T-helper 2 cell treated with Interferon-gamma antibody and Interleukin-4, amounts not matched to agents 100 ng/mL and 5 ng/mL, for 36 hours (primary cell): ENCODE measurements at regions not wholly inside any gene's neighbourhood (a gene's known extent, or its start where the extent isn't known, plus 50 kb on each side); places are given as distances from the start of the nearest gene placed in this dataset.
"Not testable (repeated sequence)": the region's sequence is repeated elsewhere in the genome, so short reads cannot be mapped to it uniquely, and the experiment has no call there.

Experiments
- intact Hi-C: fragments of 100-400 bp; cut with micrococcal nuclease; formaldehyde crosslinking; loops from one replicate; pipeline ENCODE4 v1.15.1; 2023

GRCh38 chr1:229854620-229855019 is 212.4 kb upstream of the GALNT2 start:
- intact Hi-C loops, result loop anchor here (10.0 kb wide), 1 partner anchor 190 kb away; no protein-coding TSS in a partner anchor

GRCh38 chr1:229856009-229856650 is 210.9 kb upstream of the GALNT2 start:
- intact Hi-C loops, result loop anchor here (10.0 kb wide), 1 partner anchor 191 kb away; no protein-coding TSS in a partner anchor

- intact Hi-C loops, result loop anchor here (10.0 kb wide), 1 partner anchor 193 kb away; no protein-coding TSS in a partner anchor
Measured at GRCh38 chr1:229857585-229857984, 209.5 kb upstream of the GALNT2 start.

- intact Hi-C loops, result loop anchor here (10.0 kb wide), 1 partner anchor 194 kb away; no protein-coding TSS in a partner anchor
Measured at GRCh38 chr1:229859026-229859425, 208.0 kb upstream of the GALNT2 start.

- intact Hi-C loops, result no loop called here
Measured at GRCh38 chr1:229860926-229861325, 206.1 kb upstream of the GALNT2 start.

GRCh38 chr1:229862017-229862774 is 204.8 kb upstream of the GALNT2 start:
- intact Hi-C loops, result no loop called here

- intact Hi-C loops, result no loop called here
Measured at GRCh38 chr1:229863651-229864545, 203.1 kb upstream of the GALNT2 start.

- intact Hi-C loops, result no loop called here
Measured at GRCh38 chr1:229864686-229865230, 202.3 kb upstream of the GALNT2 start.

- intact Hi-C loops, result not testable (repeated sequence)
Measured at GRCh38 chr1:229865321-229865720, 201.7 kb upstream of the GALNT2 start.

- intact Hi-C loops, result no loop called here
Measured at GRCh38 chr1:229867726-229868125, 199.3 kb upstream of the GALNT2 start.

GRCh38 chr1:229869240-229869639 is 197.8 kb upstream of the GALNT2 start:
- intact Hi-C loops, result no loop called here

- intact Hi-C loops, result no loop called here
Measured at GRCh38 chr1:229869687-229870086, 197.4 kb upstream of the GALNT2 start.

GRCh38 chr1:229870381-229870780 is 196.7 kb upstream of the GALNT2 start:
- intact Hi-C loops, result no loop called here

- intact Hi-C loops, result no loop called here
Measured at GRCh38 chr1:229871078-229871676, 195.9 kb upstream of the GALNT2 start.

- intact Hi-C loops, result no loop called here
Measured at GRCh38 chr1:229874136-229874535, 192.9 kb upstream of the GALNT2 start.

GRCh38 chr1:229874609-229875008 is 192.4 kb upstream of the GALNT2 start:
- intact Hi-C loops, result no loop called here

GRCh38 chr1:229875086-229875485 is 192.0 kb upstream of the GALNT2 start:
- intact Hi-C loops, result no loop called here

GRCh38 chr1:229879746-229880145 is 187.3 kb upstream of the GALNT2 start:
- intact Hi-C loops, result no loop called here

- intact Hi-C loops, result no loop called here
Measured at GRCh38 chr1:229880271-229881170, 186.5 kb upstream of the GALNT2 start.

- intact Hi-C loops, result no loop called here
Measured at GRCh38 chr1:229882621-229883020, 184.4 kb upstream of the GALNT2 start.
